ENCODE measurements at regions not wholly inside any gene's neighbourhood (a gene's known extent, or its start where the extent isn't known, plus 50 kb on each side); places are given as distances from the start of the nearest gene placed in this dataset.

- TF ChIP-seq CTCF (IDR thresholded peaks at IDR 0.05) (no peak), POLR2AphosphoS5 (IDR thresholded peaks at IDR 0.05; ENCODE audit: low read depth, low read length) (no peak), TCF7L2 (IDR thresholded peaks at IDR 0.05; ENCODE audit: low read depth, low read length) (no peak)
These were observed 338.5 kb downstream of the FSCB start for GRCh38 chr14:44168566-44168965.

All from Panc1 (cell line).